ENCODE measurements at regions not wholly inside any gene's neighbourhood (a gene's known extent, or its start where the extent isn't known, plus 50 kb on each side); places are given as distances from the start of the nearest gene placed in this dataset.
A peak's percentile ranks its signal among the peaks of the same experiment; 100 is the strongest.

DNA sequence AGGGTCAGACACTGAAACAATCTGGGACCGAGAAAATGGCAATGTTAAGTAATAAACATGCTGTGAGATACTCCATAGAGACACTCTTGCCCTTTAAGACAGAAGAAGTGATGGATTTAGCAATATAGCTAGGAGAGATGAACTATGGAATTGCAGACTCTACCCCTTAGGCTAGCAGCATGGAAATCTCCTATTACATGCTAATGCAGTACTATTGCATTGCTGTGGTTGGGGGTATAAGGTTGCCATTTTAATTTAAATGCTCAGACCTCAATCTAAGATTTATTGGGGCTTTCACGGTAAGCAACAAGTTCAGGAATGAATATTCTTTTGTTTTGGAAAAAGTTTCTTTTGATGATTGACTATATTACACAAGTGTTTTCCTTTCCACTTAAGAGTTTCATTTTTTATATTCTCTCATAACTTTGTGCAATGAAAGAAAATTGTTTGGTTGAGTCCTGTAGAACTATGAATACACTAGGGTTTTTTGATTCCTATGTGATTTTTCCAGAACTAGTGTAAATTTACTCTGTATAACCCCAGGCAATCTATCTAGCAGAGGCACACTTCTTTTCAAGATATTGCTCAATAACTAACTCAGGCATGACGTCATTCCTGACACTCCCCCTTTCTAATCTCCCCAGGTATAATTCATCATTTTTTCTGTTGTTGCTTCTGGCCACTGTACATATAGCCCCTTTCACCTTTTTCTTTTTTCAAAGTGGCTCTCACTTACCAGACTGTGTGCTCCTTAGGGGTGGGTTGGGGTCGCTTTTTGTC is 394.7 kb upstream of the KLF12 start:
- no peak for ATAC-seq
- H3K9ac ChIP-seq (ENCODE audit: control insufficient read depth, insufficient read depth, low read length): no peak overlapping the region
- DNase-seq (ENCODE audit: low read depth, low spot score): no peak
- RAD21 ChIA-PET (ENCODE audit: unreplicated experiment): no interaction called here
- H3K9me3 ChIP-seq (replicated peaks; ENCODE audit: control insufficient read depth, insufficient read depth, low read length): no peaks in the 10 kb centered on the region
- no peak overlapping the region for H2AFZ ChIP-seq (ENCODE audit: control insufficient read depth, low read depth, low read length)
- WGBS (ENCODE audit: insufficient coverage, insufficient replicate concordance, low lambda C conversion rate, missing lambda C conversion rate): 25% methylated on average over 4 of the region's 4 CpGs
- no peak overlapping the region for H3K27ac ChIP-seq (ENCODE audit: control insufficient read depth, insufficient read depth)
- no peak overlapping the region for H3K4me3 ChIP-seq
- no peaks in the 10 kb centered on the region for H4K20me1 ChIP-seq (ENCODE audit: control insufficient read depth, insufficient read depth)
- H3K36me3 ChIP-seq (ENCODE audit: control insufficient read depth in 2 of 2, insufficient read depth in 2 of 2, low read length in 1 of 2): no peaks in the 10 kb centered on the region
- no peaks in the 10 kb centered on the region for H3K27me3 ChIP-seq (replicated peaks in 1 of 2; ENCODE audit: control insufficient read depth in 2 of 2, insufficient read depth in 2 of 2, low read length in 1 of 2)
- no peaks in the 10 kb centered on the region for H3K4me1 ChIP-seq (ENCODE audit: control insufficient read depth, insufficient read depth, low read length)
- CTCF ChIA-PET: no interaction called here
- no peak overlapping the region for H3K4me2 ChIP-seq (ENCODE audit: control insufficient read depth, insufficient read depth)
- no peaks in the 10 kb centered on the region for H3K79me2 ChIP-seq (ENCODE audit: control insufficient read depth, insufficient read depth, low read length)
- TF ChIP-seq, protein P1, sequence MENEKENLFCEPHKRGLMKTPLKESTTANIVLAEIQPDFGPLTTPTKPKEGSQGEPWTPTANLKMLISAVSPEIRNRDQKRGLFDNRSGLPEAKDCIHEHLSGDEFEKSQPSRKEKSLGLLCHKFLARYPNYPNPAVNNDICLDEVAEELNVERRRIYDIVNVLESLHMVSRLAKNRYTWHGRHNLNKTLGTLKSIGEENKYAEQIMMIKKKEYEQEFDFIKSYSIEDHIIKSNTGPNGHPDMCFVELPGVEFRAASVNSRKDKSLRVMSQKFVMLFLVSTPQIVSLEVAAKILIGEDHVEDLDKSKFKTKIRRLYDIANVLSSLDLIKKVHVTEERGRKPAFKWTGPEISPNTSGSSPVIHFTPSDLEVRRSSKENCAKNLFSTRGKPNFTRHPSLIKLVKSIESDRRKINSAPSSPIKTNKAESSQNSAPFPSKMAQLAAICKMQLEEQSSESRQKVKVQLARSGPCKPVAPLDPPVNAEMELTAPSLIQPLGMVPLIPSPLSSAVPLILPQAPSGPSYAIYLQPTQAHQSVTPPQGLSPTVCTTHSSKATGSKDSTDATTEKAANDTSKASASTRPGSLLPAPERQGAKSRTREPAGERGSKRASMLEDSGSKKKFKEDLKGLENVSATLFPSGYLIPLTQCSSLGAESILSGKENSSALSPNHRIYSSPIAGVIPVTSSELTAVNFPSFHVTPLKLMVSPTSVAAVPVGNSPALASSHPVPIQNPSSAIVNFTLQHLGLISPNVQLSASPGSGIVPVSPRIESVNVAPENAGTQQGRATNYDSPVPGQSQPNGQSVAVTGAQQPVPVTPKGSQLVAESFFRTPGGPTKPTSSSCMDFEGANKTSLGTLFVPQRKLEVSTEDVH (IDR thresholded peaks at IDR 0.05; ENCODE audit: low read depth, partially characterized antibody): no peak
- TF ChIP-seq ATF7 (IDR thresholded peaks at IDR 0.05; ENCODE audit: low read depth): peak; percentile 39; the same call in 1 of the 2 replicates
- intact Hi-C loops (cut with micrococcal nuclease; ENCODE audit: unreplicated experiment) (no loop called here), in situ Hi-C loops (cut with MboI) (no loop called here)
- no peak for FAIRE-seq
- BruUV-seq (replicated peaks): no TSS peak
- SMC1A ChIA-PET (ENCODE audit: uncharacterized antibody, unreplicated experiment): no interaction called here
- POLR2A ChIA-PET: no interaction called here

DNA sequence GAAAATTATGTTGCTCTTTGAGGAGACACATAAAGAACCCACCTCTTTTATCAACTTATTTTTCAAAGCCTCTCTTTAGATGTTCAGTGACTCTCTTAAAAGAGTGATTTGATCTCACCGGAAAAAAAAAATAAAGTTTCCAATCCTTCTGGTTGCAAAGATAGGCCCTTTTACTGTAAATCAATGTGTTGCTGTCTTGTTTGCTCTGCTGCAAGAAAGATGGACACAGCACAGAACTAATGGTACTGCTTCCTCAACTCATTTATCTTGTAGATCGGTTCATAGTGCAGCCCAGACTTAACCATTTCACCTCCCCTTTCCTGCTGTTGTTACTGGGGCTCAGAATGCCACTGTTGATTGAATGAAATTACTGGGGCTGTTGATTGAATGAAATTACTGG is 388.9 kb upstream of the KLF12 start:
- Histone ChIP-seq H2AFZ (ENCODE audit: control insufficient read depth, low read depth, low read length) (no peak overlapping the region), H3K4me3 (no peak overlapping the region), H3K4me1 (ENCODE audit: control insufficient read depth, insufficient read depth, low read length) (no peaks in the 10 kb centered on the region), H3K27me3 (replicated peaks in 1 of 2; ENCODE audit: control insufficient read depth in 2 of 2, insufficient read depth in 2 of 2, low read length in 1 of 2) (no peaks in the 10 kb centered on the region), H3K9me3 (replicated peaks; ENCODE audit: control insufficient read depth, insufficient read depth, low read length) (no peaks in the 10 kb centered on the region), H3K79me2 (ENCODE audit: control insufficient read depth, insufficient read depth, low read length) (no peaks in the 10 kb centered on the region), H3K9ac (ENCODE audit: control insufficient read depth, insufficient read depth, low read length) (no peak overlapping the region), H3K27ac (ENCODE audit: control insufficient read depth, insufficient read depth) (no peak overlapping the region), H3K4me2 (ENCODE audit: control insufficient read depth, insufficient read depth) (no peak overlapping the region), H3K36me3 (ENCODE audit: control insufficient read depth in 2 of 2, insufficient read depth in 2 of 2, low read length in 1 of 2) (no peaks in the 10 kb centered on the region), H4K20me1 (ENCODE audit: control insufficient read depth, insufficient read depth) (no peaks in the 10 kb centered on the region)
- BruUV-seq (replicated peaks): no TSS peak
- DNase-seq (ENCODE audit: low read depth, low spot score): no peak
- no peak for FAIRE-seq
- in situ Hi-C loops (cut with MboI): no loop called here
- intact Hi-C loops (cut with micrococcal nuclease; ENCODE audit: unreplicated experiment): no loop called here
- 47% methylated on average over 2 of the region's 2 CpGs for WGBS (ENCODE audit: insufficient coverage, insufficient replicate concordance, low lambda C conversion rate, missing lambda C conversion rate)
- ChIA-PET RAD21 (ENCODE audit: unreplicated experiment) (no interaction called here), CTCF (no interaction called here), POLR2A (interaction anchor here (0.6 kb wide), 1 partner anchor 733 kb away, joined by 4 read pairs; no protein-coding TSS in a partner anchor), SMC1A (ENCODE audit: uncharacterized antibody, unreplicated experiment) (interaction anchor here (1.0 kb wide), 1 partner anchor 28 kb away, joined by 3 read pairs; no protein-coding TSS in a partner anchor)
- no peak for ATAC-seq
- no peak for TF ChIP-seq CHD2 (IDR thresholded peaks at IDR 0.05; ENCODE audit: borderline replicate concordance, low read depth, low read length)
- TF ChIP-seq, protein P2, sequence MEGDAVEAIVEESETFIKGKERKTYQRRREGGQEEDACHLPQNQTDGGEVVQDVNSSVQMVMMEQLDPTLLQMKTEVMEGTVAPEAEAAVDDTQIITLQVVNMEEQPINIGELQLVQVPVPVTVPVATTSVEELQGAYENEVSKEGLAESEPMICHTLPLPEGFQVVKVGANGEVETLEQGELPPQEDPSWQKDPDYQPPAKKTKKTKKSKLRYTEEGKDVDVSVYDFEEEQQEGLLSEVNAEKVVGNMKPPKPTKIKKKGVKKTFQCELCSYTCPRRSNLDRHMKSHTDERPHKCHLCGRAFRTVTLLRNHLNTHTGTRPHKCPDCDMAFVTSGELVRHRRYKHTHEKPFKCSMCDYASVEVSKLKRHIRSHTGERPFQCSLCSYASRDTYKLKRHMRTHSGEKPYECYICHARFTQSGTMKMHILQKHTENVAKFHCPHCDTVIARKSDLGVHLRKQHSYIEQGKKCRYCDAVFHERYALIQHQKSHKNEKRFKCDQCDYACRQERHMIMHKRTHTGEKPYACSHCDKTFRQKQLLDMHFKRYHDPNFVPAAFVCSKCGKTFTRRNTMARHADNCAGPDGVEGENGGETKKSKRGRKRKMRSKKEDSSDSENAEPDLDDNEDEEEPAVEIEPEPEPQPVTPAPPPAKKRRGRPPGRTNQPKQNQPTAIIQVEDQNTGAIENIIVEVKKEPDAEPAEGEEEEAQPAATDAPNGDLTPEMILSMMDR (IDR thresholded peaks at IDR 0.05 in 2 of 3, conservative IDR thresholded peaks at IDR 0.05 in 1 of 3; ENCODE audit: control insufficient read depth in 2 of 3, extremely low read depth in 1 of 3, insufficient read depth in 1 of 3, low read depth in 3 of 3, low read length in 3 of 3): no peak
- no peak for TF ChIP-seq STAT3 (IDR thresholded peaks at IDR 0.05; ENCODE audit: low read depth, low read length)
- no peak for TF ChIP-seq NFIC (IDR thresholded peaks at IDR 0.05; ENCODE audit: low read depth, low read length)
- TF ChIP-seq ZNF24 (IDR thresholded peaks at IDR 0.05): no peak
- TF ChIP-seq ZNF384 (IDR thresholded peaks at IDR 0.05; ENCODE audit: borderline replicate concordance, low read depth, low read length): no peak
